ENCODE measurements at regions not wholly inside any gene's neighbourhood (a gene's known extent, or its start where the extent isn't known, plus 50 kb on each side); places are given as distances from the start of the nearest gene placed in this dataset.

- Histone ChIP-seq H3K4me2 (ENCODE audit: extremely low read depth, insufficient read depth, low read length) (no peak overlapping the region), H3K79me2 (ENCODE audit: control insufficient read depth, insufficient read depth, low read length) (no peaks in the 10 kb centered on the region), H3K36me3 (ENCODE audit: control insufficient read depth, insufficient read depth, low read length) (no peaks in the 10 kb centered on the region), H3K27me3 (ENCODE audit: control insufficient read depth, insufficient read depth, low read length) (no peaks in the 10 kb centered on the region), H3K4me3 (replicated peaks in 1 of 4; ENCODE audit: control extremely low read depth in 1 of 4, insufficient read depth in 1 of 4, low read depth in 3 of 4, low read length in 4 of 4) (no peak overlapping the region), H3K27ac (ENCODE audit: insufficient read depth, low read length) (no peak overlapping the region), H3K4me1 (ENCODE audit: control insufficient read depth, extremely low read depth, insufficient read depth, low read length) (no peaks in the 10 kb centered on the region), H4K20me1 (ENCODE audit: control insufficient read depth, extremely low read depth, insufficient read depth, low read length) (no peaks in the 10 kb centered on the region), H2AFZ (ENCODE audit: low read length) (no peak overlapping the region), H3K9ac (ENCODE audit: insufficient read depth, low read length) (no peak overlapping the region), H3K9me3 (ENCODE audit: control insufficient read depth, insufficient read depth, low read depth, low read length) (no peaks in the 10 kb centered on the region)
- TF ChIP-seq EZH2 (IDR thresholded peaks at IDR 0.05; ENCODE audit: low read length, missing control alignments): no peak
- TF ChIP-seq CTCF (conservative IDR thresholded peaks at IDR 0.05 in 1 of 2, IDR thresholded peaks at IDR 0.05 in 1 of 2; ENCODE audit: low read depth in 1 of 2, low read length in 2 of 2): no peak
- DNase-seq (ENCODE audit: low read depth in 2 of 2): no peak
Measured at GRCh38 chr6:118761645-118762044, 110.3 kb upstream of the CEP85L start.

GRCh38 chr6:118758946-118759345 is 107.6 kb upstream of the CEP85L start:
- H3K79me2 ChIP-seq (ENCODE audit: control insufficient read depth, insufficient read depth, low read length): no peaks in the 10 kb centered on the region
- TF ChIP-seq EZH2 (IDR thresholded peaks at IDR 0.05; ENCODE audit: low read length, missing control alignments) (no peak), CTCF (conservative IDR thresholded peaks at IDR 0.05 in 1 of 2, IDR thresholded peaks at IDR 0.05 in 1 of 2; ENCODE audit: low read depth in 1 of 2, low read length in 2 of 2) (no peak)
- no peak for DNase-seq (ENCODE audit: low read depth in 2 of 2)
- H3K27me3 ChIP-seq (ENCODE audit: control insufficient read depth, insufficient read depth, low read length): no peaks in the 10 kb centered on the region
- H3K4me1 ChIP-seq (ENCODE audit: control insufficient read depth, extremely low read depth, insufficient read depth, low read length): no peaks in the 10 kb centered on the region
- no peak overlapping the region for H3K4me3 ChIP-seq (replicated peaks in 1 of 4; ENCODE audit: control extremely low read depth in 1 of 4, insufficient read depth in 1 of 4, low read depth in 3 of 4, low read length in 4 of 4)
- H3K4me2 ChIP-seq (ENCODE audit: extremely low read depth, insufficient read depth, low read length): no peak overlapping the region
- no peaks in the 10 kb centered on the region for H4K20me1 ChIP-seq (ENCODE audit: control insufficient read depth, extremely low read depth, insufficient read depth, low read length)
- H3K9ac ChIP-seq (ENCODE audit: insufficient read depth, low read length): no peak overlapping the region
- H2AFZ ChIP-seq (ENCODE audit: low read length): no peak overlapping the region
- H3K9me3 ChIP-seq (ENCODE audit: control insufficient read depth, insufficient read depth, low read depth, low read length): no peaks in the 10 kb centered on the region
- H3K36me3 ChIP-seq (ENCODE audit: control insufficient read depth, insufficient read depth, low read length): no peaks in the 10 kb centered on the region
- no peak overlapping the region for H3K27ac ChIP-seq (ENCODE audit: insufficient read depth, low read length)

- no peak for DNase-seq (ENCODE audit: low read depth in 2 of 2)
- H3K4me1 ChIP-seq (ENCODE audit: control insufficient read depth, extremely low read depth, insufficient read depth, low read length): no peaks in the 10 kb centered on the region
- no peaks in the 10 kb centered on the region for H4K20me1 ChIP-seq (ENCODE audit: control insufficient read depth, extremely low read depth, insufficient read depth, low read length)
- TF ChIP-seq CTCF (conservative IDR thresholded peaks at IDR 0.05 in 1 of 2, IDR thresholded peaks at IDR 0.05 in 1 of 2; ENCODE audit: low read depth in 1 of 2, low read length in 2 of 2) (no peak), EZH2 (IDR thresholded peaks at IDR 0.05; ENCODE audit: low read length, missing control alignments) (no peak)
- no peak overlapping the region for H3K9ac ChIP-seq (ENCODE audit: insufficient read depth, low read length)
- H3K27me3 ChIP-seq (ENCODE audit: control insufficient read depth, insufficient read depth, low read length): no peaks in the 10 kb centered on the region
- no peak overlapping the region for H3K4me3 ChIP-seq (replicated peaks in 1 of 4; ENCODE audit: control extremely low read depth in 1 of 4, insufficient read depth in 1 of 4, low read depth in 3 of 4, low read length in 4 of 4)
- no peak overlapping the region for H3K4me2 ChIP-seq (ENCODE audit: extremely low read depth, insufficient read depth, low read length)
- no peak overlapping the region for H3K27ac ChIP-seq (ENCODE audit: insufficient read depth, low read length)
- no peaks in the 10 kb centered on the region for H3K9me3 ChIP-seq (ENCODE audit: control insufficient read depth, insufficient read depth, low read depth, low read length)
- no peak overlapping the region for H2AFZ ChIP-seq (ENCODE audit: low read length)
- no peaks in the 10 kb centered on the region for H3K79me2 ChIP-seq (ENCODE audit: control insufficient read depth, insufficient read depth, low read length)
- no peaks in the 10 kb centered on the region for H3K36me3 ChIP-seq (ENCODE audit: control insufficient read depth, insufficient read depth, low read length)
Measured at GRCh38 chr6:118755941-118756646, 104.7 kb upstream of the CEP85L start.
